Kidney (tissue), 13 donors: ENCODE measurements at regions not wholly inside any gene's neighbourhood (a gene's known extent, or its start where the extent isn't known, plus 50 kb on each side); places are given as distances from the start of the nearest gene placed in this dataset.

Source experiments
- DNase-seq, 5 donors: peaks; one replicate each; pipeline ENCODE4 v3.0.0-alpha.2; 2013 to 2020
- FAIRE-seq: peaks from 2 replicates; lab custom pipeline; 2012; peaks lifted over from hg19 to GRCh38; lab: Jason Lieb, UNC
- H3K27ac ChIP-seq, 2 donors: one replicate each; pipeline ENCODE4 v1.7.0; 2013; ENCODE audit warnings: low read depth in 2 of 2, low read length in 2 of 2, inconsistent platforms in 1 of 2
- H3K27me3 ChIP-seq: one replicate; pipeline ENCODE4 v1.7.1; 2013; ENCODE audit warnings: low read length, inconsistent platforms; ENCODE audit not compliant: control insufficient read depth, insufficient read depth
- H3K36me3 ChIP-seq, 3 donors: one replicate each; pipeline versions ENCODE4 v1.7.0 to v1.7.1; 2013; ENCODE audit warnings: low read length in 3 of 3, control low read depth in 1 of 3, inconsistent platforms in 1 of 3; ENCODE audit not compliant: insufficient read depth in 3 of 3, control insufficient read depth in 2 of 3
- H3K4me1 ChIP-seq, 3 donors: one replicate each; pipeline versions ENCODE4 v1.7.0 to v1.7.1; 2013; ENCODE audit warnings: low read length in 3 of 3, inconsistent platforms in 1 of 3, low read depth in 1 of 3; ENCODE audit not compliant: control insufficient read depth in 2 of 3, insufficient read depth in 2 of 3
- H3K4me3 ChIP-seq, 3 donors: one replicate each; pipeline versions ENCODE4 v1.7.0 to v1.8.1; 2013; ENCODE audit warnings: low read length in 3 of 3, control low read depth in 1 of 3, inconsistent platforms in 1 of 3
- H3K9ac ChIP-seq, 3 donors: one replicate each; pipeline versions ENCODE4 v1.7.0 to v1.7.1; 2013; ENCODE audit warnings: low read length in 3 of 3, control low read depth in 1 of 3, inconsistent platforms in 1 of 3
- H3K9me3 ChIP-seq, 3 donors: one replicate each; pipeline versions ENCODE4 v1.7.0 to v1.7.1; 2013; ENCODE audit warnings: low read length in 3 of 3, control low read depth in 1 of 3, inconsistent platforms in 1 of 3; ENCODE audit not compliant: control insufficient read depth in 2 of 3, insufficient read depth in 1 of 3
- CTCF ChIP-seq: IDR thresholded peaks from 3 replicates; pipeline ENCODE4 v1.5.1; 2012; ENCODE audit warnings: mild to moderate bottlenecking, moderate library complexity, borderline replicate concordance; ENCODE audit not compliant: insufficient read depth; ENCODE audit errors: extremely low read depth
- intact Hi-C: fragments of 100-400 bp; cut with DNase I; formaldehyde crosslinking; loops from one replicate; pipeline ENCODE4 v1.11.1; 2022
- donor health status: control.
- donor health status: control.
- donor health status: control.
- donor health status: control.
- donor health status: control.
- donor health status: DM: yes; HTN: yes; CAD: no.
- donor health status: Normal renal cell carcinoma (clear cell type).

- Histone ChIP-seq H3K4me3 (no peak overlapping the region), H3K27ac (no peak overlapping the region), H3K36me3 (no peaks in the 10 kb centered on the region), H3K4me1 (no peaks in the 10 kb centered on the region), H3K27me3 (no peaks in the 10 kb centered on the region), H3K9ac (no peak overlapping the region), H3K9me3 (no peaks in the 10 kb centered on the region)
- no peak for TF ChIP-seq CTCF
- intact Hi-C loops: no loop called here
- FAIRE-seq: no peak
- no peak for DNase-seq
These were observed 534.7 kb downstream of the RPS29 start for GRCh38 chr14:49051328-49052060.

GRCh38 chr14:49050822-49051221 is 535.4 kb downstream of the RPS29 start:
- no peak for TF ChIP-seq CTCF
- no peak overlapping the region for H3K27ac ChIP-seq
- no peak overlapping the region for H3K4me3 ChIP-seq
- H3K4me1 ChIP-seq: no peaks in the 10 kb centered on the region
- H3K36me3 ChIP-seq: no peaks in the 10 kb centered on the region
- intact Hi-C loops: no loop called here
- FAIRE-seq (no peak), DNase-seq (no peak)
- H3K9ac ChIP-seq: no peak overlapping the region
- H3K27me3 ChIP-seq: no peaks in the 10 kb centered on the region
- no peaks in the 10 kb centered on the region for H3K9me3 ChIP-seq

- TF ChIP-seq CTCF: no peak
- FAIRE-seq (no peak), DNase-seq (no peak)
- Histone ChIP-seq H3K27me3 (no peaks in the 10 kb centered on the region), H3K36me3 (no peaks in the 10 kb centered on the region), H3K9me3 (no peaks in the 10 kb centered on the region), H3K27ac (no peak overlapping the region), H3K4me3 (no peak overlapping the region), H3K9ac (no peak overlapping the region), H3K4me1 (no peaks in the 10 kb centered on the region)
- intact Hi-C loops: no loop called here
These were observed 536.5 kb downstream of the RPS29 start for GRCh38 chr14:49049711-49050110.

- DNase-seq (no peak), FAIRE-seq (no peak)
- Histone ChIP-seq H3K4me1 (no peaks in the 10 kb centered on the region), H3K27ac (no peak overlapping the region), H3K36me3 (no peaks in the 10 kb centered on the region), H3K4me3 (no peak overlapping the region), H3K9ac (no peak overlapping the region), H3K27me3 (no peaks in the 10 kb centered on the region), H3K9me3 (no peaks in the 10 kb centered on the region)
- no peak for TF ChIP-seq CTCF
- intact Hi-C loops: no loop called here
These were observed 541.2 kb downstream of the RPS29 start for GRCh38 chr14:49044981-49045380.
